Neural crest cell (in vitro differentiated cells): ENCODE measurements at regions not wholly inside any gene's neighbourhood (a gene's known extent, or its start where the extent isn't known, plus 50 kb on each side); places are given as distances from the start of the nearest gene placed in this dataset.

Experiments used
- DNase-seq: peaks from one replicate; pipeline ENCODE4 v3.0.0; 2021; ENCODE audit warnings: low read depth, mixed read lengths, low spot score
- H3K27ac Mint-ChIP-seq: one replicate; pipeline ENCODE4 v1.8.0; 2021; ENCODE audit warnings: mild to moderate bottlenecking, mixed read lengths; ENCODE audit not compliant: unreplicated experiment
- H3K27me3 Mint-ChIP-seq: 2 replicates; pipeline ENCODE4 v1.8.0; 2021; ENCODE audit warnings: low read depth, mild to moderate bottlenecking, mixed read lengths
- H3K36me3 Mint-ChIP-seq: 2 replicates; pipeline ENCODE4 v1.8.0; 2021; ENCODE audit warnings: low read depth, mild to moderate bottlenecking, mixed read lengths
- H3K4me1 Mint-ChIP-seq: 2 replicates; pipeline ENCODE4 v1.8.0; 2021; ENCODE audit warnings: mixed read lengths
- H3K4me3 Mint-ChIP-seq: one replicate; pipeline ENCODE4 v1.8.0; 2021; ENCODE audit warnings: mild to moderate bottlenecking, mixed read lengths
- H3K9me3 Mint-ChIP-seq: 2 replicates; pipeline ENCODE4 v1.8.0; 2021; ENCODE audit warnings: mixed read lengths
- TF ChIP-seq, protein P1 (sequence below): fragments of 200-600 bp; sonication (generic); conservative IDR thresholded peaks from 2 replicates; pipeline ENCODE4 v1.5.0; 2021; ENCODE audit warnings: antibody characterized with exemption, mild to moderate bottlenecking

DNA sequence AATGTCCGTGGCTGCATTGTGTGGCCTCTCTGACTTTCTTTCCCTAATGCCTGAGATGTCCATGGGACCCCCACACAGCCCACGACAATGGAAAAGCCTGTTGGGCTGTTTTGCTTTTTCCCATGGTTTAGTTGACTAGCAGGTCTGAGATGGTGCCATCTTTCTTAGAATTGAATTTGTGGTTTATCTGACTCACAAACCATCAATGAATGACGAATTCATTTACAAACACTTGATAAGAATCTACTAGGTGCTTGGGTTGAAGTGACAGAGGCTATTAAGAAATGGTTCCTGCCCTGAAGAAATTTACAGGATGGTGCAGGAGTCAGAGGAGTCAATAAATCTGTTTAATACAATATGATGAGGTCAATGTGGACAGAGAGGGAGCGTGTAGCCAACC is 75.4 kb downstream of the OTUD1 start:
- peaks cover 24% of the 10 kb centered on the region for H3K27me3 Mint-ChIP-seq
- TF ChIP-seq, protein P1, sequence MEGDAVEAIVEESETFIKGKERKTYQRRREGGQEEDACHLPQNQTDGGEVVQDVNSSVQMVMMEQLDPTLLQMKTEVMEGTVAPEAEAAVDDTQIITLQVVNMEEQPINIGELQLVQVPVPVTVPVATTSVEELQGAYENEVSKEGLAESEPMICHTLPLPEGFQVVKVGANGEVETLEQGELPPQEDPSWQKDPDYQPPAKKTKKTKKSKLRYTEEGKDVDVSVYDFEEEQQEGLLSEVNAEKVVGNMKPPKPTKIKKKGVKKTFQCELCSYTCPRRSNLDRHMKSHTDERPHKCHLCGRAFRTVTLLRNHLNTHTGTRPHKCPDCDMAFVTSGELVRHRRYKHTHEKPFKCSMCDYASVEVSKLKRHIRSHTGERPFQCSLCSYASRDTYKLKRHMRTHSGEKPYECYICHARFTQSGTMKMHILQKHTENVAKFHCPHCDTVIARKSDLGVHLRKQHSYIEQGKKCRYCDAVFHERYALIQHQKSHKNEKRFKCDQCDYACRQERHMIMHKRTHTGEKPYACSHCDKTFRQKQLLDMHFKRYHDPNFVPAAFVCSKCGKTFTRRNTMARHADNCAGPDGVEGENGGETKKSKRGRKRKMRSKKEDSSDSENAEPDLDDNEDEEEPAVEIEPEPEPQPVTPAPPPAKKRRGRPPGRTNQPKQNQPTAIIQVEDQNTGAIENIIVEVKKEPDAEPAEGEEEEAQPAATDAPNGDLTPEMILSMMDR, result no peak
- no peak overlapping the region for H3K27ac Mint-ChIP-seq
- no peak overlapping the region for H3K4me3 Mint-ChIP-seq
- no peak for DNase-seq
- no peaks in the 10 kb centered on the region for H3K4me1 Mint-ChIP-seq
- no peaks in the 10 kb centered on the region for H3K9me3 Mint-ChIP-seq
- no peaks in the 10 kb centered on the region for H3K36me3 Mint-ChIP-seq

DNA sequence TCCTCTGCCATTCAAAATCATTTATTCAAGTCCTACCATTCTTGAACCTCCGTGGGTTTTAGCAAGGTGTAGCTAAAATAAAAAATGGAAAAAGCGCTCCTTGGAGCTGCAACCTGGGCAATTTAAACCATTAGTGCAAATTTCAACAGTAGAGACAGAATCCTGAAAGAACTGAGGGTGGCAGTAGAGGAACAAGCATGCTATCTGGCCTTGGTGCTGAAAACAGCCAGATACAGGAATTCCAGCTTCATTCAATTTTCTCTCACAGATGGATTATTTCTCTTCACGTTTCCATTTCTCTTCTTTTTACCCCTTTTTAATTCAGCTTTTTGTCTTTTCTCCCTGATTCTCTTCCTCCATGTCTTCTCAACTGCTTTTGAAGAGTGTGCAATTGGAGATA is 77.7 kb downstream of the OTUD1 start:
- no peak overlapping the region for H3K4me3 Mint-ChIP-seq
- peaks cover 44% of the 10 kb centered on the region for H3K27me3 Mint-ChIP-seq
- no peak for DNase-seq
- no peaks in the 10 kb centered on the region for H3K4me1 Mint-ChIP-seq
- H3K27ac Mint-ChIP-seq, result no peak overlapping the region
- H3K36me3 Mint-ChIP-seq, result no peaks in the 10 kb centered on the region
- H3K9me3 Mint-ChIP-seq, result no peaks in the 10 kb centered on the region
- TF ChIP-seq, protein P1, result peak; percentile 68

DNA sequence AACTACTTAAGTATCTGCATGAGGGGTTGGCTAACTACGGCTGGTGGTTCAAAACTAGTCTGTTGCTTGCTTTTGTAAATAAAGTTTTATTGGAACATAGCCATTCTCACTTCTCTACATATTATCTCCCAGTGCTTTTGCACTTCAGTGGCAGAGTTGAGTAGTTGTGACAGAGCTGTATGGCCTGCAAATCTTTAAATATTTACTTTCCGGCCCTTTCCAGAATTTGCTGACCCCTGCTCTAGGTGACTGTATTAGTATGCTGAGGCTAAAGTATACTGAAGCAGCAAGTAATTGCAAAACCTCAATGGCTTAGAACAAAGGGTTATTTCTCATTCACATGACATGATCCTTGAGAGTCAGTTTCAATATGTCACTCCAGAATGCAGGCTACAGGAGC is 78.3 kb downstream of the OTUD1 start:
- peaks cover 48% of the 10 kb centered on the region for H3K27me3 Mint-ChIP-seq
- H3K27ac Mint-ChIP-seq, result no peak overlapping the region
- DNase-seq, result no peak
- H3K4me3 Mint-ChIP-seq, result no peak overlapping the region
- H3K4me1 Mint-ChIP-seq, result no peaks in the 10 kb centered on the region
- TF ChIP-seq, protein P1, result no peak
- no peaks in the 10 kb centered on the region for H3K9me3 Mint-ChIP-seq
- H3K36me3 Mint-ChIP-seq, result no peaks in the 10 kb centered on the region

DNA sequence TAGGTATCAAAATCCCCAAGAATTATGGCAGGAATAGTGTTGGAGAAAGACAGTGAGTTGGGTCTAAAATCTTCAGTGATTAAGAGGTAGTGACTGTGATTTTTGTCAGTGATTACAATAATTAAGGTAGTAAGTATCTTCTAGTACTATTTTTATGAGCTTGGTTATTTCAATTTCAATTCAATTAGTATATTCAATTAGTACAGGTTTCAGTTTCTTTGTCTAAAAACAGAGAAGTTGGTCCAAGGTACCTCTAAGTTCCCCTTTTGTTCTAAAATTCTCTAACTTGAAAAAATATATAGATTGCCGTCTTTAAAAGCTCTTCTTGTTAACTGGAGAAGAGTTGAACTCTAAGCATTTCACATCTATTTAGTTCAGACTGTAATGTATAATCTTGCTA is 82.9 kb downstream of the OTUD1 start:
- Mint-ChIP-seq H3K9me3 (no peaks in the 10 kb centered on the region), H3K4me1 (no peaks in the 10 kb centered on the region), H3K36me3 (no peaks in the 10 kb centered on the region), H3K27ac (no peak overlapping the region), H3K27me3 (peaks cover 41% of the 10 kb centered on the region), H3K4me3 (no peak overlapping the region)
- no peak for DNase-seq
- TF ChIP-seq, protein P1, result no peak

DNA sequence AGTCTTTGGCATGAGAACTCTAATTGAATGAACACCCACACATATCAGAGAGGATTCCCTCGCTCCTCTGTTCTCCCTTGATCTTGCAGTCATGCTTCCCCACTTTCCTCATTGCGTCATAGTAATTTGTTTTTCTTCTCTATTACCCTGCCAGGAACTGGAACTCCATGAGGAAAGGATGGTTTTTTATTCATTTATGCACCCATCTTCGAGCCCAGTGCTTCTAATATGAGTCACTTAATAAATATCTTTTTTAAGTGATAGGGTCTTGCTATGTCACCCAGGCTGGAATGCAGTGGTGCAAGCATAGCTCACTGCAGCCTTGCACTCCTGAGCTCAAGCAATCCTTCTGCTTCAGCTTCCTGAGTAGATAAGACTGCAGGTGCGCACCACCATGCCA is 83.5 kb downstream of the OTUD1 start:
- Mint-ChIP-seq H3K9me3 (no peaks in the 10 kb centered on the region), H3K36me3 (no peaks in the 10 kb centered on the region), H3K27ac (no peak overlapping the region), H3K4me3 (no peak overlapping the region), H3K4me1 (no peaks in the 10 kb centered on the region), H3K27me3 (peaks cover 37% of the 10 kb centered on the region)
- TF ChIP-seq, protein P1, result no peak
- DNase-seq, result no peak

DNA sequence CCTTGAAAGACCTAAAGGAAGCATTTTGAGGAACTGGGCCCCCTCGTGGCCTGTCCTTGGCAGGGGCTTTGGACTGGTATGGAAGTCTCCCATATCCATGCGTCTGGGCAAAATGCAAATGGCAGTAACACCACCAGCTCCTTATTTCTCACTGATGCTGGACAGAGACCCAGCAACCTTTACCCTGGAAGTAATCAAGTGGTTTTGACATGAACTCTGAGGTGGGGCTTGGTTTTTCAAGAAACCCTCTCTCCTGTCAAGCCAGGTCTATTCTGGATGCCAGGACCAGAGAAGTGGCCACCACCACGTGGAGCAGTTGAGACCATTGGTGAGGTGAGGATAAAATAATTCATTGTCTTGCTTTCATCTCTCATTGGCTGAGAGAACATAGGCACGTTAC is 84.4 kb downstream of the OTUD1 start:
- Mint-ChIP-seq H3K4me3 (no peak overlapping the region), H3K36me3 (no peaks in the 10 kb centered on the region), H3K27ac (no peak overlapping the region), H3K27me3 (peaks cover 33% of the 10 kb centered on the region), H3K4me1 (no peaks in the 10 kb centered on the region), H3K9me3 (no peaks in the 10 kb centered on the region)
- no peak for DNase-seq
- TF ChIP-seq, protein P1, result no peak
